WTC11 (cell line): ENCODE measurements at regions not wholly inside any gene's neighbourhood (a gene's known extent, or its start where the extent isn't known, plus 50 kb on each side); places are given as distances from the start of the nearest gene placed in this dataset.

Source experiments
- ATAC-seq: fragments of 200-7000 bp; cut with Tn5 transposase; 2 replicates; pipeline ENCODE4 v1.10.0; 2021; ENCODE audit warnings: mild to moderate bottlenecking, moderate library complexity
- CTCF ChIA-PET: fragments of 300-600 bp; sonication (Branson Sonifier 250); formaldehyde crosslinking; loops from one replicate; lab custom pipeline; 2021; ENCODE audit warnings: antibody characterized with exemption; lab: Charles Lee
- POLR2A ChIA-PET: fragments of 350-600 bp; sonication (Branson Sonifier 250); formaldehyde crosslinking; loops from one replicate; lab custom pipeline; 2021; ENCODE audit warnings: antibody characterized with exemption; lab: Charles Lee
- DNase-seq: peaks from one replicate; pipeline ENCODE4 v3.0.0; 2021; ENCODE audit warnings: low spot score
- H3K27ac Mint-ChIP-seq: 2 replicates; pipeline ENCODE4 v1.8.0; 2021; ENCODE audit warnings: mixed read lengths
- H3K27me3 Mint-ChIP-seq: 2 replicates; pipeline ENCODE4 v1.8.0; 2021; ENCODE audit warnings: low read depth, mild to moderate bottlenecking, moderate library complexity, mixed read lengths
- H3K36me3 Mint-ChIP-seq: 2 replicates; pipeline ENCODE4 v1.8.0; 2021; ENCODE audit warnings: mixed read lengths
- H3K4me1 Mint-ChIP-seq: 2 replicates; pipeline ENCODE4 v1.8.0; 2022; ENCODE audit warnings: mixed read lengths
- H3K4me3 Mint-ChIP-seq: 2 replicates; pipeline ENCODE4 v1.8.0; 2021; ENCODE audit warnings: mild to moderate bottlenecking, moderate library complexity, mixed read lengths
- H3K9me3 Mint-ChIP-seq: 2 replicates; pipeline ENCODE4 v1.8.0; 2021; ENCODE audit warnings: mixed read lengths
- AR ChIP-seq: fragments of 250-450 bp; sonication (Bioruptor Pico); IDR thresholded peaks from 2 replicates; pipeline ENCODE4 v1.9.0; 2021; ENCODE audit warnings: mild to moderate bottlenecking
- ATF1 ChIP-seq: sonication (generic); formaldehyde crosslinking; IDR thresholded peaks from 2 replicates; pipeline ENCODE4 v1.8.1; 2023; ENCODE audit warnings: mild to moderate bottlenecking, moderate library complexity, missing genetic modification reagents
- E2F4 ChIP-seq: sonication (generic); formaldehyde crosslinking; IDR thresholded peaks from 2 replicates; pipeline ENCODE4 v1.8.1; 2022; ENCODE audit warnings: low read depth, mild to moderate bottlenecking, moderate library complexity, missing genetic modification reagents, borderline replicate concordance
- ETV6 ChIP-seq: sonication (generic); formaldehyde crosslinking; IDR thresholded peaks from 2 replicates; pipeline ENCODE4 v1.8.1; 2022; ENCODE audit warnings: mild to moderate bottlenecking, missing genetic modification reagents
- FOXP1 ChIP-seq: sonication (generic); formaldehyde crosslinking; IDR thresholded peaks from 2 replicates; pipeline ENCODE4 v1.8.0; 2022; ENCODE audit warnings: missing genetic modification reagents, mild to moderate bottlenecking, moderate library complexity, borderline replicate concordance
- GTF2I ChIP-seq: fragments of 250-450 bp; sonication (Bioruptor Pico); conservative IDR thresholded peaks from 2 replicates; pipeline ENCODE4 v1.4.0; 2021; ENCODE audit warnings: mild to moderate bottlenecking
- JUN ChIP-seq: sonication (generic); formaldehyde crosslinking; IDR thresholded peaks from 2 replicates; pipeline ENCODE4 v1.8.0; 2023; ENCODE audit warnings: mild to moderate bottlenecking, missing genetic modification reagents
- NFATC4 ChIP-seq: fragments of 250-450 bp; sonication (Bioruptor Pico); IDR thresholded peaks from 2 replicates; pipeline ENCODE4 v1.9.0; 2021; ENCODE audit warnings: mild to moderate bottlenecking
- NFE2L1 ChIP-seq: sonication (generic); formaldehyde crosslinking; IDR thresholded peaks from 2 replicates; pipeline ENCODE4 v1.8.1; 2023; ENCODE audit warnings: missing genetic modification reagents
- NR1H2 ChIP-seq: sonication (generic); formaldehyde crosslinking; IDR thresholded peaks from 2 replicates; pipeline ENCODE4 v1.9.0; 2021; ENCODE audit warnings: mild to moderate bottlenecking, moderate library complexity, missing genetic modification reagents
- PRRX2 ChIP-seq: fragments of 250-450 bp; sonication (Bioruptor Pico); IDR thresholded peaks from 2 replicates; pipeline ENCODE4 v1.8.0; 2021; ENCODE audit warnings: mild to moderate bottlenecking
- RORB ChIP-seq: fragments of 250-450 bp; sonication (Bioruptor Pico); IDR thresholded peaks from 2 replicates; pipeline ENCODE4 v1.9.0; 2021; ENCODE audit warnings: mild to moderate bottlenecking
- SMAD3 ChIP-seq: sonication (generic); formaldehyde crosslinking; IDR thresholded peaks from 2 replicates; pipeline ENCODE4 v1.8.0; 2022; ENCODE audit warnings: missing genetic modification reagents, mild to moderate bottlenecking, borderline replicate concordance
- SMAD4 ChIP-seq: sonication (generic); formaldehyde crosslinking; IDR thresholded peaks from 2 replicates; pipeline ENCODE4 v1.8.0; 2022; ENCODE audit warnings: mild to moderate bottlenecking, missing genetic modification reagents
- TEAD1 ChIP-seq: sonication (generic); formaldehyde crosslinking; IDR thresholded peaks from 2 replicates; pipeline ENCODE4 v1.8.0; 2022; ENCODE audit warnings: mild to moderate bottlenecking, missing genetic modification reagents
- ZNF138 ChIP-seq: sonication (generic); formaldehyde crosslinking; conservative IDR thresholded peaks from 2 replicates; pipeline ENCODE4 v1.8.1; 2022; ENCODE audit warnings: mild to moderate bottlenecking, moderate library complexity, missing genetic modification reagents
- ZNF317 ChIP-seq: sonication (generic); formaldehyde crosslinking; IDR thresholded peaks from 2 replicates; pipeline ENCODE4 v1.8.1; 2023; ENCODE audit warnings: low read depth, mild to moderate bottlenecking, moderate library complexity, missing genetic modification reagents, borderline replicate concordance
- ZNF416 ChIP-seq: fragments of 250-450 bp; sonication (Bioruptor Pico); IDR thresholded peaks from 2 replicates; pipeline ENCODE4 v1.9.0; 2021; ENCODE audit warnings: mild to moderate bottlenecking, inconsistent platforms
- ZNF512 ChIP-seq: sonication (generic); formaldehyde crosslinking; IDR thresholded peaks from 2 replicates; pipeline ENCODE4 v1.8.1; 2022; ENCODE audit warnings: missing genetic modification reagents, borderline replicate concordance
- ZNF671 ChIP-seq: fragments of 250-450 bp; sonication (Bioruptor Pico); IDR thresholded peaks from 2 replicates; pipeline ENCODE4 v1.8.0; 2021; ENCODE audit warnings: mild to moderate bottlenecking
- TF ChIP-seq, protein P1 (sequence below): sonication (generic); formaldehyde crosslinking; IDR thresholded peaks from 2 replicates; pipeline ENCODE4 v1.8.1; 2023; ENCODE audit warnings: mild to moderate bottlenecking, missing genetic modification reagents, borderline replicate concordance
- TF ChIP-seq, protein P2 (sequence below): sonication (generic); formaldehyde crosslinking; IDR thresholded peaks from 2 replicates; pipeline ENCODE4 v1.8.0; 2023; ENCODE audit warnings: mild to moderate bottlenecking, missing genetic modification reagents
- TF ChIP-seq, protein P3 (sequence below): fragments of 250-450 bp; sonication (Bioruptor Pico); IDR thresholded peaks from 2 replicates; pipeline ENCODE4 v1.8.0; 2021; ENCODE audit warnings: mild to moderate bottlenecking

DNA sequence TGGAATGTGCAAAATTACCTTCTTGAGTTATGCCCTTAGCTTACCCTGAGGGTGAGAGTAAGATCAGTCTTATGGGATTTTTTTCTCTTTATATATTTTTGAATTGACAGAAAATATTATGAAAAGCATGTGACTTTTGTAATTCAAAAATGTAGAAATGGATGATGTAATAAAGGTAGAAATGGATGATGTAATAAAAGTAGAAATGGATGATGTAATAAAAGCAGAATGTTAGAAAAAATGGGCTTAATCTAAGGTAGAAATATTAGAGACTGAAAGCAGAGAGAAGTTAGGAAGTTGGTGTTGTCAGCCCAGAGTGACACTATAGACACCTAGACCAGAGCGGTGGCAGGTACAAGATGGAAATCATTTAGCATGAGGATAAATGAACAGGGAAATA, 107.1 kb upstream of the THSD7B start (continued):
- TF ChIP-seq, protein P1, sequence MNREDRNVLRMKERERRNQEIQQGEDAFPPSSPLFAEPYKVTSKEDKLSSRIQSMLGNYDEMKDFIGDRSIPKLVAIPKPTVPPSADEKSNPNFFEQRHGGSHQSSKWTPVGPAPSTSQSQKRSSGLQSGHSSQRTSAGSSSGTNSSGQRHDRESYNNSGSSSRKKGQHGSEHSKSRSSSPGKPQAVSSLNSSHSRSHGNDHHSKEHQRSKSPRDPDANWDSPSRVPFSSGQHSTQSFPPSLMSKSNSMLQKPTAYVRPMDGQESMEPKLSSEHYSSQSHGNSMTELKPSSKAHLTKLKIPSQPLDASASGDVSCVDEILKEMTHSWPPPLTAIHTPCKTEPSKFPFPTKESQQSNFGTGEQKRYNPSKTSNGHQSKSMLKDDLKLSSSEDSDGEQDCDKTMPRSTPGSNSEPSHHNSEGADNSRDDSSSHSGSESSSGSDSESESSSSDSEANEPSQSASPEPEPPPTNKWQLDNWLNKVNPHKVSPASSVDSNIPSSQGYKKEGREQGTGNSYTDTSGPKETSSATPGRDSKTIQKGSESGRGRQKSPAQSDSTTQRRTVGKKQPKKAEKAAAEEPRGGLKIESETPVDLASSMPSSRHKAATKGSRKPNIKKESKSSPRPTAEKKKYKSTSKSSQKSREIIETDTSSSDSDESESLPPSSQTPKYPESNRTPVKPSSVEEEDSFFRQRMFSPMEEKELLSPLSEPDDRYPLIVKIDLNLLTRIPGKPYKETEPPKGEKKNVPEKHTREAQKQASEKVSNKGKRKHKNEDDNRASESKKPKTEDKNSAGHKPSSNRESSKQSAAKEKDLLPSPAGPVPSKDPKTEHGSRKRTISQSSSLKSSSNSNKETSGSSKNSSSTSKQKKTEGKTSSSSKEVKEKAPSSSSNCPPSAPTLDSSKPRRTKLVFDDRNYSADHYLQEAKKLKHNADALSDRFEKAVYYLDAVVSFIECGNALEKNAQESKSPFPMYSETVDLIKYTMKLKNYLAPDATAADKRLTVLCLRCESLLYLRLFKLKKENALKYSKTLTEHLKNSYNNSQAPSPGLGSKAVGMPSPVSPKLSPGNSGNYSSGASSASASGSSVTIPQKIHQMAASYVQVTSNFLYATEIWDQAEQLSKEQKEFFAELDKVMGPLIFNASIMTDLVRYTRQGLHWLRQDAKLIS (CRISPR knock-in tag), result no peak
- TF ChIP-seq PRRX2 (CRISPR knock-in tag) (no peak), ZNF416 (no peak), RORB (CRISPR knock-in tag) (no peak)
- TF ChIP-seq, protein P2, sequence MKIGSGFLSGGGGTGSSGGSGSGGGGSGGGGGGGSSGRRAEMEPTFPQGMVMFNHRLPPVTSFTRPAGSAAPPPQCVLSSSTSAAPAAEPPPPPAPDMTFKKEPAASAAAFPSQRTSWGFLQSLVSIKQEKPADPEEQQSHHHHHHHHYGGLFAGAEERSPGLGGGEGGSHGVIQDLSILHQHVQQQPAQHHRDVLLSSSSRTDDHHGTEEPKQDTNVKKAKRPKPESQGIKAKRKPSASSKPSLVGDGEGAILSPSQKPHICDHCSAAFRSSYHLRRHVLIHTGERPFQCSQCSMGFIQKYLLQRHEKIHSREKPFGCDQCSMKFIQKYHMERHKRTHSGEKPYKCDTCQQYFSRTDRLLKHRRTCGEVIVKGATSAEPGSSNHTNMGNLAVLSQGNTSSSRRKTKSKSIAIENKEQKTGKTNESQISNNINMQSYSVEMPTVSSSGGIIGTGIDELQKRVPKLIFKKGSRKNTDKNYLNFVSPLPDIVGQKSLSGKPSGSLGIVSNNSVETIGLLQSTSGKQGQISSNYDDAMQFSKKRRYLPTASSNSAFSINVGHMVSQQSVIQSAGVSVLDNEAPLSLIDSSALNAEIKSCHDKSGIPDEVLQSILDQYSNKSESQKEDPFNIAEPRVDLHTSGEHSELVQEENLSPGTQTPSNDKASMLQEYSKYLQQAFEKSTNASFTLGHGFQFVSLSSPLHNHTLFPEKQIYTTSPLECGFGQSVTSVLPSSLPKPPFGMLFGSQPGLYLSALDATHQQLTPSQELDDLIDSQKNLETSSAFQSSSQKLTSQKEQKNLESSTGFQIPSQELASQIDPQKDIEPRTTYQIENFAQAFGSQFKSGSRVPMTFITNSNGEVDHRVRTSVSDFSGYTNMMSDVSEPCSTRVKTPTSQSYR (CRISPR knock-in tag), result no peak
- TF ChIP-seq, protein P3, sequence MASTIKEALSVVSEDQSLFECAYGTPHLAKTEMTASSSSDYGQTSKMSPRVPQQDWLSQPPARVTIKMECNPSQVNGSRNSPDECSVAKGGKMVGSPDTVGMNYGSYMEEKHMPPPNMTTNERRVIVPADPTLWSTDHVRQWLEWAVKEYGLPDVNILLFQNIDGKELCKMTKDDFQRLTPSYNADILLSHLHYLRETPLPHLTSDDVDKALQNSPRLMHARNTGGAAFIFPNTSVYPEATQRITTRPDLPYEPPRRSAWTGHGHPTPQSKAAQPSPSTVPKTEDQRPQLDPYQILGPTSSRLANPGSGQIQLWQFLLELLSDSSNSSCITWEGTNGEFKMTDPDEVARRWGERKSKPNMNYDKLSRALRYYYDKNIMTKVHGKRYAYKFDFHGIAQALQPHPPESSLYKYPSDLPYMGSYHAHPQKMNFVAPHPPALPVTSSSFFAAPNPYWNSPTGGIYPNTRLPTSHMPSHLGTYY (CRISPR knock-in tag), result no peak

DNA sequence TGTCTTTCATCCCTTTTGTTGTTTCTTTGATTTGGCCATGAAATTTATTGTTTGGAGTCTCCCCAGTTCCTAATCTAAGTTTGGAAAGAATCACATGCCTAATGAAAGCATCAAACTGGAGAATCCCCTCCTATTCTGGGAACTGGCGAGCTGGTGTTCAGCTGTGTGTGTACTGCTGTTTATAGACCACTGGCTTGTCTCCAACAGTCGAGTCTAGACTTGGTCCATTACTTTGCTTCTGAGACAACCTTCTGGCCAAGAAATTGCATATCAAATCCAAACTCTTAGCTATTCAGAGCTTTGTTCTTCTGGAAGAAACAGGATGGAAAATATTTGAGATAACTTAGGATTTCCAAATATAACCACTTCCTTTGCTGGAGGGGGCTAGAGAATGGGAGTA, 111.5 kb upstream of the THSD7B start:
- TF ChIP-seq ZNF671 (CRISPR knock-in tag), result no peak
- TF ChIP-seq NR1H2 (CRISPR knock-in tag), result no peak
- no peak for TF ChIP-seq ZNF317 (CRISPR knock-in tag)
- TF ChIP-seq ZNF512 (CRISPR knock-in tag), result no peak
- TF ChIP-seq PRRX2 (CRISPR knock-in tag), result no peak
- no peak for TF ChIP-seq NFATC4 (CRISPR knock-in tag)
- TF ChIP-seq ETV6 (CRISPR knock-in tag), result no peak
- no peak for TF ChIP-seq SMAD4 (CRISPR knock-in tag)
- TF ChIP-seq SMAD3 (CRISPR knock-in tag), result no peak
- TF ChIP-seq JUN (CRISPR knock-in tag), result no peak
- no peak for TF ChIP-seq E2F4 (CRISPR knock-in tag)
- TF ChIP-seq NFE2L1 (CRISPR knock-in tag), result no peak
- TF ChIP-seq FOXP1 (CRISPR knock-in tag), result no peak
- TF ChIP-seq AR (CRISPR knock-in tag), result no peak
- TF ChIP-seq TEAD1 (CRISPR knock-in tag), result no peak
- TF ChIP-seq GTF2I, result no peak
- TF ChIP-seq ATF1 (CRISPR knock-in tag), result no peak
- TF ChIP-seq ZNF138 (CRISPR knock-in tag), result no peak
- Mint-ChIP-seq H3K36me3 (no peaks in the 10 kb centered on the region), H3K27ac (no peak overlapping the region), H3K9me3 (peaks cover 6% of the 10 kb centered on the region; the same call in 1 of the 2 replicates), H3K27me3 (no peaks in the 10 kb centered on the region; the same call in 1 of the 2 replicates), H3K4me3 (no peak overlapping the region), H3K4me1 (peaks cover 15% of the 10 kb centered on the region)
- ATAC-seq (no peak), DNase-seq (no peak)
- ChIA-PET CTCF (no interaction called here), POLR2A (no interaction called here)
